Natural killer cell (primary cell): ENCODE measurements at regions not wholly inside any gene's neighbourhood (a gene's known extent, or its start where the extent isn't known, plus 50 kb on each side); places are given as distances from the start of the nearest gene placed in this dataset.

Source experiments
- ATAC-seq, 3 donors: fragments of 150-1000 bp in 2 of 3; fragments of 200-7000 bp in 1 of 3; cut with Tn5 transposase; 1 replicate in 1 of 3; 2 replicates in 2 of 3; pipeline ENCODE4 v1.10.0; 2021; ENCODE audit warnings: mild to moderate bottlenecking in 2 of 3, moderate library complexity in 2 of 3
- DNase-seq, 2 donors: peaks; one replicate each; pipeline versions ENCODE4 v3.0.0 to v3.0.0-alpha.2; 2013 to 2021; ENCODE audit warnings: mixed read lengths in 1 of 2
- H3K27ac ChIP-seq: one replicate; pipeline ENCODE4 v1.5.1; 2013; ENCODE audit warnings: mild to moderate bottlenecking, low read length
- H3K27me3 ChIP-seq: one replicate; pipeline ENCODE4 v1.6.1; 2013; ENCODE audit warnings: low read length; ENCODE audit not compliant: control insufficient read depth, insufficient read depth
- H3K36me3 ChIP-seq: one replicate; pipeline ENCODE4 v1.6.1; 2013; ENCODE audit warnings: low read length; ENCODE audit not compliant: control insufficient read depth, insufficient read depth
- H3K4me1 ChIP-seq: one replicate; pipeline ENCODE4 v1.6.1; 2013; ENCODE audit warnings: low read length; ENCODE audit not compliant: control insufficient read depth, insufficient read depth
- H3K4me3 ChIP-seq: one replicate; pipeline ENCODE4 v1.5.1; 2013; ENCODE audit warnings: low read length
- H3K9me3 ChIP-seq: one replicate; pipeline ENCODE4 v1.6.1; 2013; ENCODE audit warnings: low read length; ENCODE audit not compliant: control insufficient read depth, insufficient read depth
- H3K27ac Mint-ChIP-seq, 2 donors: one replicate each; pipeline ENCODE4 v1.8.0; 2022; ENCODE audit warnings: mild to moderate bottlenecking in 2 of 2, mixed read lengths in 2 of 2, moderate library complexity in 1 of 2
- H3K27me3 Mint-ChIP-seq, 2 donors: one replicate each; pipeline ENCODE4 v1.8.0; 2022; ENCODE audit warnings: low read depth in 2 of 2, mixed read lengths in 2 of 2
- H3K36me3 Mint-ChIP-seq: one replicate; pipeline ENCODE4 v1.8.0; 2022; ENCODE audit warnings: mixed read lengths
- H3K4me1 Mint-ChIP-seq, 2 donors: one replicate each; pipeline ENCODE4 v1.8.0; 2022; ENCODE audit warnings: mixed read lengths in 2 of 2
- H3K4me3 Mint-ChIP-seq: one replicate; pipeline ENCODE4 v1.8.0; 2022; ENCODE audit warnings: mild to moderate bottlenecking, moderate library complexity, mixed read lengths
- H3K9me3 Mint-ChIP-seq, 2 donors: one replicate each; pipeline ENCODE4 v1.8.0; 2022; ENCODE audit warnings: mixed read lengths in 2 of 2
- CTCF ChIP-seq: fragments of 200-600 bp; IDR thresholded peaks from one replicate; pipeline ENCODE4 v1.8.0; 2022; ENCODE audit warnings: antibody characterized with exemption
- whole genome bisulfite sequencing: methylation state at CpG from one replicate; pipeline ENCODE4 v1.1.7; 2013; ENCODE audit warnings: missing lambda C conversion rate; ENCODE audit not compliant: insufficient coverage; 5-methylcytosine and 5-hydroxymethylcytosine counted together
- intact Hi-C: fragments of 100-400 bp; cut with micrococcal nuclease; formaldehyde crosslinking; loops from one replicate; pipeline ENCODE4 v1.14.2; 2022

- H3K9me3 ChIP-seq = no peaks in the 10 kb centered on the region
- Mint-ChIP-seq H3K27ac (no peak overlapping the region), H3K4me3 (no peak overlapping the region), H3K4me1 (no peaks in the 10 kb centered on the region), H3K36me3 (no peaks in the 10 kb centered on the region), H3K27me3 (peaks cover 13 to 20% of the 10 kb centered on the region in 2 donors), H3K9me3 (no peaks in the 10 kb centered on the region)
- no peaks in the 10 kb centered on the region for H3K36me3 ChIP-seq
- 90% methylated on average over 2 of the region's 2 CpGs for WGBS
- no peak for TF ChIP-seq CTCF
- no peak overlapping the region for H3K27ac ChIP-seq
- DNase-seq (no peak), ATAC-seq (no peak)
- H3K27me3 ChIP-seq = peaks cover 2% of the 10 kb centered on the region
- intact Hi-C loops = no loop called here
- no peak overlapping the region for H3K4me3 ChIP-seq
- H3K4me1 ChIP-seq = no peaks in the 10 kb centered on the region
These were observed 103.5 kb upstream of the CCDC54 start for GRCh38 chr3:107273771-107274170.

DNA sequence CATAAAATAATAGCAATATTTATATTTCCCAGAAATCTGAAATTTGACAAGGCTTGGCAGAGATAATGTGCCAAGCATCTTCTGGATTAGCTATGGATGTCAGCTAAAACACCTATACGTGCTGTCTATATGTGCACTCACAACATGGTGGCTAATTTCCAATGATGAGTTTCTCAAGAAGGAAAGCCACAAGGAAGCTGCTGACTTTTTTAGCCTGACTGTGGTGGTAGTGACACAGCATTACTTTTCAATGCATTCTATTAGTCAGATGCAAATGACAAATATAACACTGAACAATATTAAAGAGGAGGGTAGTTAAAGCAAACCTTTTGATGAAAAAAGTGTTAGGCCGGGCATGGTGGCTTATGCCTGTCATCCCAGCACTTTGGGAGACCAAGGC is 101.7 kb upstream of the CCDC54 start:
- H3K27me3 Mint-ChIP-seq = peaks cover 9 to 20% of the 10 kb centered on the region in 2 donors
- intact Hi-C loops = no loop called here
- no peak overlapping the region for H3K4me3 ChIP-seq
- H3K9me3 Mint-ChIP-seq = no peaks in the 10 kb centered on the region
- no peaks in the 10 kb centered on the region for H3K4me1 ChIP-seq
- no peaks in the 10 kb centered on the region for H3K9me3 ChIP-seq
- H3K4me1 Mint-ChIP-seq = no peaks in the 10 kb centered on the region
- DNase-seq (no peak), ATAC-seq (no peak)
- H3K27me3 ChIP-seq = peaks cover 2% of the 10 kb centered on the region
- no peak for TF ChIP-seq CTCF
- no peak overlapping the region for H3K4me3 Mint-ChIP-seq
- no peak overlapping the region for H3K27ac ChIP-seq
- no peaks in the 10 kb centered on the region for H3K36me3 ChIP-seq
- no peak overlapping the region for H3K27ac Mint-ChIP-seq
- WGBS = 75% methylated on average over 2 of the region's 2 CpGs
- no peaks in the 10 kb centered on the region for H3K36me3 Mint-ChIP-seq

DNA sequence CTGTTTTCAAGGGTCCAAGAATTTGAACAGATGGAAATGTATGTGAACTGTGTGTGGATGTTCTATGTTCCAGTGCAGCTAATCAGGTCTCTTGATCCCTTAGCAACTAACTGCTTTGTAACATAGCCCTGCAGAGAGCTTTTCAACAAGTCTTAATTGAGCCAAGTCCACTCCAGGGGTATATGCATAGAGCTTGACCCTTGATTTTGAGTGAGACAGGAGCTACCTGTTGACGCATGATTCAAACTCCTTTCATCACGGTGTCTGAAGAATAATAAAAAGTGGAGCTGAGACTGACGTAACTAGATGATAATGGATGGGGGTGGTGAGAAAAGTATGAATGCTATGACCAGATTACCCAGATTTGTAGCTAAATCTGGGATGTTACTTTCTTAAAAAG is 93.3 kb upstream of the CCDC54 start:
- Mint-ChIP-seq H3K36me3 (no peaks in the 10 kb centered on the region), H3K27me3 (peaks cover 6 to 7% of the 10 kb centered on the region in 2 donors), H3K4me1 (no peaks in the 10 kb centered on the region), H3K4me3 (no peak overlapping the region), H3K27ac (no peak overlapping the region), H3K9me3 (no peaks in the 10 kb centered on the region)
- TF ChIP-seq CTCF = no peak
- Histone ChIP-seq H3K4me3 (no peak overlapping the region), H3K9me3 (no peaks in the 10 kb centered on the region), H3K4me1 (no peaks in the 10 kb centered on the region), H3K27me3 (no peaks in the 10 kb centered on the region), H3K27ac (no peak overlapping the region), H3K36me3 (no peaks in the 10 kb centered on the region)
- intact Hi-C loops = no loop called here
- 95% methylated on average over 3 of the region's 3 CpGs for WGBS
- no peak for ATAC-seq
- DNase-seq = no peak

DNA sequence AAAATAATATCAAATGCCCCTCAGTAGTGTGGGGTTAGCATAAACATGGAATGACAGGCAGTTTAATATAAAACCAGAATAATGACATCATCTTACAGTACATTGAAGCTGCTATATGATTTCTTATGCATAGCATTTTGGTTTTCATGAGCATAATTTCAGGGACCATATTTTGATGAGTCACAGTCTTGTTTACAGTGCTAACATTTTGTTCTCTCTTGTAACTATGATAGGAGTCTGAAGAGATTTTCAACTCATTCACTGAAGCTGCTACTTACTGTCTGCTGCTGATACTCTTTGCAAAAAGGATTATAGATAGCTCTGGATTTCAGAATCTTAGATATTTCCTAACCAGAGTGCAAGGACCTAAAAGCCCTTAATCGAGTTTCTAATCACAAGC is 92.6 kb upstream of the CCDC54 start:
- peaks cover 5 to 9% of the 10 kb centered on the region in 2 donors for H3K27me3 Mint-ChIP-seq
- H3K4me1 ChIP-seq = no peaks in the 10 kb centered on the region
- no peak overlapping the region for H3K27ac Mint-ChIP-seq
- TF ChIP-seq CTCF = no peak
- no peak overlapping the region for H3K27ac ChIP-seq
- no peaks in the 10 kb centered on the region for H3K9me3 Mint-ChIP-seq
- ATAC-seq (no peak), DNase-seq (no peak)
- H3K4me1 Mint-ChIP-seq = no peaks in the 10 kb centered on the region
- H3K36me3 Mint-ChIP-seq = no peaks in the 10 kb centered on the region
- H3K36me3 ChIP-seq = no peaks in the 10 kb centered on the region
- H3K9me3 ChIP-seq = no peaks in the 10 kb centered on the region
- no peak overlapping the region for H3K4me3 ChIP-seq
- intact Hi-C loops = no loop called here
- no peak overlapping the region for H3K4me3 Mint-ChIP-seq
- no peaks in the 10 kb centered on the region for H3K27me3 ChIP-seq
- 71% methylated on average over 1 of the region's 1 CpG for WGBS
